GM19455 (cell line): ENCODE measurements at regions not wholly inside any gene's neighbourhood (a gene's known extent, or its start where the extent isn't known, plus 50 kb on each side); places are given as distances from the start of the nearest gene placed in this dataset.
"Not testable (repeated sequence)": the region's sequence is repeated elsewhere in the genome, so short reads cannot be mapped to it uniquely, and the experiment has no call there.

Experiments used
- ATAC-seq: cut with Tn5 transposase; IDR thresholded peaks from one replicate; pipeline ENCODE4 v1.9.1; 2021; ENCODE audit not compliant: unreplicated experiment

- ATAC-seq: not testable (repeated sequence)
Observed at GRCh38 chr16:29237495-29237894, 169.0 kb downstream of the NPIPB11 start.

- not testable (repeated sequence) for ATAC-seq
Observed at GRCh38 chr16:29237023-29237422, 169.5 kb downstream of the NPIPB11 start.

- ATAC-seq: not testable (repeated sequence)
Observed at GRCh38 chr16:29235836-29236370, 170.6 kb downstream of the NPIPB11 start.

GRCh38 chr16:29234536-29235275 lies 171.8 kb downstream of the NPIPB11 start:
- ATAC-seq: not testable (repeated sequence)

GRCh38 chr16:29233705-29234404 lies 172.7 kb downstream of the NPIPB11 start:
- ATAC-seq: not testable (repeated sequence)

- ATAC-seq: no peak
Observed at GRCh38 chr16:29232811-29233704, 173.5 kb downstream of the NPIPB11 start.

DNA sequence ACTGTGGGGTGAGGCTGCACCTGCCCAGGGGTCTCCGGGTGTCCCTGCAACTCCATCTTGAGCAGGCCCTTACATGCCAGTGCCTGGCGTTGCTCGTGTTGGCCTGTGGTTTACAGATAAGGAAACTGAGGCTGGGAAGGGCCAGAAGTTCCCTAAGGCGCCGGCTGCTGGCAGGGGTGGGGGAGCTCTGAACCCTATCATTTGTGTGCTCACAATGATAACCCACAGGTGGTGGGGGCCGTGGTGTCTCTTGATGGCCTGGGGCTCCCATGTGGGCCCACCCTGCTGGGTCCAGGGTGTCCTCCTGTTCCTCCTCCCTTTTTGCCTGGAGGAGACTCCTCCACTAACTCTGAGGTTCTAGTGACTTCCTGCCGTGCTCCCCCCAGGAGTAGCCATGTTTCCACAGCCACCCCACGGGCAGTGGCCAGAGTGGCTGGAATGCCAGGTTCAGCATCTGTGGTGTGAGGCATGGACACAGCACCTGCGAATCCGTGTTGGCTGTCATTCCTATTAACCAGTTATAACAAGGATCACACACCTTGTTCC lies 174.3 kb downstream of the NPIPB11 start:
- not testable (repeated sequence) for ATAC-seq

DNA sequence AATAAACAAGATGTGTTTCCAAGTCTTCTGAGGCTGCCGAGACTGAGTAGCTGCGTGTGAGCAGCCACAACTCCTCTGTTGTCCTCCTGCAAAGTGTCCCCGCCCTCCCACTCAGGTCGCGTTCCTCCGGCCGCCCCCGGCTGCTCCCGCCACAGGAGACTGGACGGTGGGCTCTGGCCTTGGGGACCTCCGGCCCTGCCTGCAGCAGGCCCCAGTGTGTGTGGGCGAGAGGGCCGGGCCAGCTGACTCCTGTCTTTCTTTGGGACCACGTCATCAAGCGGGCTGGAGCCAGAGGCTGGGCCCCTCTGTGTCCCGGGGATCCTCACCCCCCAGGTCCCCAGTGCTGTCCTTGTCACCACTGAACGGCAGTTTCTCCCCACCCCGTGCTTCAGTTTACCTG lies 175.3 kb downstream of the NPIPB11 start:
- ATAC-seq: no peak

DNA sequence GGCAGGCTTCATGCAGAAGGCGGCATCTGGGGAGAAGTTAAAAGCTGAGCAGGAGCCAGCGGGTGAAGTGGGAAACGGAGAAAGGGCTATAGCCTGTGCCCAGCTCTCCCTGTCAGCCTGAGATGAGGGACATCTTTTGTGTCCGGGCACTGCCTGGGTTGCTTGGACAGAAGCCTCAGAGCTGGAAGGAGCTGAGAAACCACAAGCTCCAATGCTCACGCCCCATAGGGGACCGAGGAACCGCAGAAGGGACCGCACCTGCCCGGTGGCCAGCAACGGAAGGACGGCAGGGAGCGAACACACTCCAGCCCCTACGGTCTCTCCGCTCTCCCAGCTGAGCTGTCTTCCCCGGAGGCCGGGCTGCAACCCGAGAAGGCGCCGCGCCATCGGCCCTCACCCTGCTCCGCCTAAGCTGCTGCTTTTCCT lies 175.8 kb downstream of the NPIPB11 start:
- ATAC-seq: no peak

GRCh38 chr16:29230006-29230668 lies 176.4 kb downstream of the NPIPB11 start:
- ATAC-seq: not testable (repeated sequence)

DNA sequence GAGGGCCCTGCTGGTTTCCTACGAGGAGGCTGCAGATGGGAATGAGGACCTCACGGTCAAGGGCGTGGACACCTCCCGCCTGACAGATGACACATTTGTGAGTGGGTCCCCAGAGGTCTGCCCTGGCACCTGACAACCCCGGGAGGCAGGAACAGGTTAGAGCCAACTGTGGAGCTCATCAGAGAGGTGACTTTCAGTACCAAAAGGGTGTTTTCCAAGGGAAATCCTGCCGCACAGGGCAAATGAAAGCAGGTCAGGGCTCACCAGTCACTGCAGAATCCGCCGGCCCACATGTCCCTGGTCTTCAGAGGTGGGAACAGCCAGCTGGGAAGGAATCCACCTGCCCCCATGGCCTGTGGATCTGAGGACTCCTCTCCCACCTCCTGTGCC lies 176.9 kb downstream of the NPIPB11 start:
- ATAC-seq: not testable (repeated sequence)

DNA sequence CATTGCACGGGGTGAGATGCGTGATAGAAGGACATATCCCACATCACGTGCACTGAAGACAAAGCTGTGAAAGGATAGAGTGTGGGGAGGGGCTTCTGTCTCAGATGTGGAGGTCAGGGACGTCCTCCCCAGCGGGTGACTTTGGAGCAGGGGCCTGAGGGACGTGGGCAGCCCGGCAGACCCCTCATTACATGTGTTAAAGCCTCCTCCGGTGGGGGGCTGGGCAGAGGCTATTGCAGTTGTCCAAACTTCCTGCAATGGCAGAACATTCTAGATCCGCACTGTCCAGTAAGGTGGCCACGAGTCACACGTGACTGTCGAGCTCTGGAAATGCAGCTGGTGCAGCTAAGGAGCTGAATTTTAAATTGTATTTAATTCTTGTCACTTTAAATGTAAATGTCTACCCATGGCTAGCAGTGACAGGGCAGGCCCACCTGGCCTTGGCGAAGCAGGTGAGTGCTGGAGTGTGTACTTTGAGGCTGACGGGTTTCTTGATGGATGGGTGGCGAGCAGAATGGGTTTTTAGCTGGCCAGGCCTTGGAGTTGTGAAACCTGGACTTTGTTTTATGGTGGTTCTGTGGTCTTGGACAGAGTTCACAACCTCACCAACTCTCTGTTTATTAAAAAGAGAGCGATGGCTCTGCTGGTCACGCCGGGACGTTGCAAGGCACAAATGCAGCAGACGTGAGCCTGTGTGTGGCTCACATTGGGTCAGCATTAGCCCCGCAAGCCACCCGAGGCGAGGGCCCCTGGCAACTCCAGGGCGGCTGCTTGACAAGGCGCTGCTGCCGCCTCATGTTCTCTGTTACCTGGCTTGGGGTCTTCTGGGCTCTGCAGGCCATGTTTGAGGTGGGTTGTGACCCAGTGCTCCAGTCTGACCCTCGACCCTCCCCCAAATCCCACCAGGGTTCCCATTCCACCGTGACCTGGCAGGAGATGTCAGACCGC lies 177.6 kb downstream of the NPIPB11 start:
- not testable (repeated sequence) for ATAC-seq

GRCh38 chr16:29227751-29228663 lies 178.5 kb downstream of the NPIPB11 start:
- ATAC-seq: not testable (repeated sequence)

GRCh38 chr16:29226782-29227181 lies 179.7 kb downstream of the NPIPB11 start:
- no peak for ATAC-seq

DNA sequence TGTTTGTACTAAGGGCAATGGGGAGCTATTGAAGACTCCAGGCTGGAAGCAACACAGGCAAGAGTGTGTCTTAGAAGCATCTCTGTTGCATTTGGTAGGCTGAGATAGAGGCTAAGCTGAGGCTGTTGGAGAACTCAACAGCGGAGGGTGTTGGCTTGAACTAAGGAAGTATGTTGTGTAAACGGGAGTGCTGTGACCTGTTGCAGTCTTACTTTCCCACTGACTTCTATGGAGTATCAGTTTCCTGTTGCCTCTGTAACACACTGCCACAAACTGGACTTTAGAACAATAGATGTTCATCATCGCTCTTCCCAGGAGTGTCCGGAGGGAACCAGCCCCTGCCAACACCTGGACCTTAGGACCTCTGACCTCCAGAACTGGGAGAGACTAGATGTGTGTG lies 181.8 kb downstream of the NPIPB11 start:
- not testable (repeated sequence) for ATAC-seq

DNA sequence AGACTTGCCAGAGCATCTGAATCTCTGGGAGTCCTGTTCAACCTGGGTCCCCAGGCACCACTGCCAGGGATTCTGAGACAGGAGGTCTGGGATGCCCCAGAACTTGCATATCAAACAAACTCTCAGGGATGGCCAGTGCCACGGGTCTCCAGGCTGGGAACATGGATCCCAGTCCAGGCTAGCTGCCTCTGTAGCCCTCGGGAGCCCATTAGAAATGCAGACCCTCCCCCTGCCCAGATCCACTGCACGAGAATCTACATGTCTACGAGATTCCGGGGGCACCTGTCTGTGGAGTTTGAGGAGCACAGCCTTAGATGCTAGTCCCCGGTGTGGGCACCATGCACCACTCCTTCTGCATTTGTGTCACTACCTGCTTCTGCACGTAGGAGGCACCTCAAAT lies 183.9 kb downstream of the NPIPB11 start:
- ATAC-seq: not testable (repeated sequence)

GRCh38 chr16:29222008-29222407 lies 184.5 kb downstream of the NPIPB11 start:
- ATAC-seq: not testable (repeated sequence)
